ENCODE measurements at regions not wholly inside any gene's neighbourhood (a gene's known extent, or its start where the extent isn't known, plus 50 kb on each side); places are given as distances from the start of the nearest gene placed in this dataset.
"Not testable (repeated sequence)": the region's sequence is repeated elsewhere in the genome, so short reads cannot be mapped to it uniquely, and the experiment has no call there.

DNA sequence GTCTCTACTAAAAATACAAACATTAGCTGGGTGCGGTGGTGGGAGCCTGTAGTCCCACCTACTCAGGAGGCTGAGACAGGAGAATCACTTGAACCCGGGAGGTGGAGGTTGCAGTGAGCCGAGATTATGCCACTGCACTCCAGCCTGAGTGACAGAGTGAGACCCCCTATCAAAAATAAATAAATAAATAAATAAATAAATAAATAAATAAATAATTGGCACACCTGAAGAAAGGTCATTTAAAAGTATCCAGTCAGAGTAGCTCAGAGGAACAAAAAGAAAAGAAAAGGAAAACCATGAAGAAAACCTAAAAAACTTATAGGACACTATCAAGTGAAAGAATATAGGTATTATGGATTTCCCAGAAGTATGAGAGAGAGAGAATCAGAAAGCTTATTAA, 330.1 kb upstream of the AR start:
- DNase-seq (ENCODE audit: extremely low read depth, low read depth), result not testable (repeated sequence)

- no peak for DNase-seq (ENCODE audit: extremely low read depth, low read depth)
These were observed 335.9 kb upstream of the AR start for GRCh38 chrX:67207912-67208311.

- no peak for DNase-seq (ENCODE audit: extremely low read depth, low read depth)
These were observed 384.4 kb upstream of the AR start for GRCh38 chrX:67159437-67159836.

DNA sequence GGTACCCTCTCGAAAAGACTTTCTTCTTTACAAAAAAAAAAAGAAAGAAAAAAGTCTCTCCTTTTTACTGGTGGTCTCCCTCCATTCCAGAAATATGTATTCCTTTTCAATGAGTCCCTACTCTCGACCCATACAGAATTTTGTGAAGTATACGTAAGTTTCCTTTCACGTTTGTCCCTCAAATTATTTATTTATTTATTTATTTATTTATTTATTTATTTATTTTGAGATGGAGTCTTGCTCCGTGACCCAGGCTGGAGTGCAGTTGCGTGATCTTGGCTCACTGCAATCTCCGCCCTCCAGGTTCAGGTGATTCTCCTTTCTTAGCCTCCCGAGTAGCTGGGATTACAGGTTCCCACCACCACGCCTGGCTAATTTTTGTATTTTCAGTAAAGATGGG, 429.2 kb upstream of the AR start:
- DNase-seq (ENCODE audit: extremely low read depth, low read depth), result no peak

DNA sequence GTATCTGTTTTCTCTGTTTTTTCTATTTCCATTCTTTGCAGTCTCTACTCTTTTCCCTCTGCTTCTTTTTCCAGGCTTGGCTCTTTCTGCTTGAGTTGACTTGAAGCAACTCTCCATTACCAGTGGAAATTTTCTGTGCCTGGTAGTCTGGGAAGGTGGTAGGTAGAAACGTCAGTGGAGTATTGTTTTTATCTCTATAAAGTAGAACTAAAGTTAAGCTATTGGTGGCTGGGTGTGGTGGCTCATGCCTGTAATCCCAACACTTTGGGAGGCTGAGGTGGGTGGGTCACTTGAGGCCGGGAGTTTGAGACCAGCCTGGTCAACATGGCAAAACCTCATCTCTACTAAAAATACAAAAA, 438.1 kb upstream of the AR start:
- no peak for DNase-seq (ENCODE audit: extremely low read depth, low read depth)

- no peak for DNase-seq (ENCODE audit: extremely low read depth, low read depth)
These were observed 438.7 kb upstream of the AR start for GRCh38 chrX:67104982-67105757.

GRCh38 chrX:67100031-67100884, 443.6 kb upstream of the AR start:
- DNase-seq (ENCODE audit: extremely low read depth, low read depth), result no peak

- no peak for DNase-seq (ENCODE audit: extremely low read depth, low read depth)
These were observed 449.8 kb upstream of the AR start for GRCh38 chrX:67094061-67094460.

GRCh38 chrX:67050760-67051159, 411.9 kb upstream of the EDA2R start:
- DNase-seq (ENCODE audit: extremely low read depth, low read depth), result no peak

DNA sequence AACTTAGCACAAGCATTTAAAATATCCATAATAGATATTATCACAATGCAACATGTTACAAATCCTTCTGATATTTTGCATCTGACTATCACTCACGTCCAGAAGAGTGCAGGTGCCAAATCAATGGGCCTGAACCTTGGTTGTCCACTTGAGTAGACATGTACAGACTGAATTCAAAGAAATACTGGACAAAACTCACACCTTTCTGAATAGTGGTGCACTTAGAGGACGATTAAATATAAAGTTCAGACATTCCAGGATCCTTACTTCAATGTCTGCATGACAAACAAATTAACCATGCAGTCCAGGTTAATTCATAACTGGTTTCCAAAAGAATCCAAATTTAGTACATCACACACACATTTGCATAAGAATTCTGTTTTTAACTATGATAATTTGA, 406.0 kb upstream of the EDA2R start:
- no peak for DNase-seq (ENCODE audit: extremely low read depth, low read depth)

DNA sequence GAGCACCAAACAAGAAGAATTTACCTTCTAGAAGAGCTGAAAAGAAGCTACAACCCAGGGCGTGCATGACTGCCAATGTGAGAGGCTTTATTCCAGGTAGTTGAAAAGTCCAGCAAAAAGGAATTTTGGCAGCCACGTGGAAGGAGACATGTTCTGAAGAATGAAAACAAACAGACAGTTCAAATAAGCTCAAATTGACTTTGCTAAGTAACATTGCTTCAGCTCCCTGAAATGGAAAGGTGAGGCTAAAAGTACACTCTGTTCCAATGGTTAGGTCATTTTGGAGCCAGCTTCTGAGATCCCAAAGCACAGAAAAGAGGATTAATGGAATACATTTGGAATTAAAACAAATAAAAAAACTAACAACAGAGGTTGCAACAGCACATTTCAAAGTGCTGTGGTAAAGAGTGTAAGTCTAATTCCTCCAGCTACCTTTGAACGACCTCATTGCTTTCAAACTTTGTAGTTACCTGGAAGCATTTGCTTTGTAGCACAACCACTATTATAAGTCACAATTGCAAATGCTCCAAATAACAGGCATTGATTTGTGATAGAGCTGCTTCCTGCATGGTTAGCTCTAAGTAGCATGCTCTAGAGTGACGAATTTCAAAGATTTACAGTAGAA, 405.3 kb upstream of the EDA2R start:
- DNase-seq (ENCODE audit: extremely low read depth, low read depth), result no peak

DNA sequence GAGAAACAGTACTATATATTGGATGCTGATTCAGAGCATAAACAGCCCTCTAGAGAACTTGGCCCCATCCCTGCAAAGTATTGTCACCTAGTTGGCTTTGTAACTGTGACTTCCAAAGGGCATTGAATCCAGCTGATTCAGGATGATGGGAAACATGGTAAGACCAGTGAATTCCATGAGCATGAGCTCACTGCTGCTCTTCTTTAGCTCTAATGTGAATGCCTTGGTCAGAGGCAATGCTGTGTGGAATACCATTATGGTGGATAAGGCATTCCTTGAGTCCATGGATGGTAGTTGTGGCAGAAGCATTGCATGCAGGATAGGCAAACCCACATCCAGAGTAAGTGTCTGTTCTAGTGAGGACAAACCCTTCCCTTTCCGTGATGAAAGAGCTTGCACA, 365.6 kb upstream of the EDA2R start:
- DNase-seq (ENCODE audit: extremely low read depth, low read depth), result no peak

- DNase-seq (ENCODE audit: extremely low read depth, low read depth), result no peak
These were observed 355.9 kb upstream of the EDA2R start for GRCh38 chrX:66994729-66995128.

- DNase-seq (ENCODE audit: extremely low read depth, low read depth), result not testable (repeated sequence)
These were observed 353.2 kb upstream of the EDA2R start for GRCh38 chrX:66992077-66992476.

DNA sequence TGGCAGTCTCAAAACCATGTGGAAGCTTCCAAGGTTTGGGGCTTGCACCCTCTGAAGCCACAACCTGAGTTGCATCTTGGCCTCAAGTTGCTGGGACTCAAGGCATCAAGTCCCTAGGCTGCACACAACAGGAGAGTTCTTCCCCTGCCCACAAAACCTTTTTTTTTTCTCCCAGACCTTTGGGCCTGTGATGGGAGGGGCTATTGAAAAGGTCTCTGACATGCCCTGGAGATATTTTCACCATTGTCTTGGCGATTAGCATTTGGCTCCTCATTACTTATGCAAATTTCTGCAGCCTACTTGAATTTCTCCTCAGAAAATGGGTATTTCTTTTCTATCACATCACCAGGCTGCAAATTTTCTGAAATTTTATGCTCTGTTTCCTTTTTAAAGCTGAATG, 349.5 kb upstream of the EDA2R start:
- no peak for DNase-seq (ENCODE audit: extremely low read depth, low read depth)

GRCh38 chrX:66961665-66962064, 322.8 kb upstream of the EDA2R start:
- no peak for DNase-seq (ENCODE audit: extremely low read depth, low read depth)

- DNase-seq (ENCODE audit: extremely low read depth, low read depth), result no peak
These were observed 292.8 kb upstream of the EDA2R start for GRCh38 chrX:66931713-66932112.

GRCh38 chrX:66930516-66930915, 291.6 kb upstream of the EDA2R start:
- not testable (repeated sequence) for DNase-seq (ENCODE audit: extremely low read depth, low read depth)

DNA sequence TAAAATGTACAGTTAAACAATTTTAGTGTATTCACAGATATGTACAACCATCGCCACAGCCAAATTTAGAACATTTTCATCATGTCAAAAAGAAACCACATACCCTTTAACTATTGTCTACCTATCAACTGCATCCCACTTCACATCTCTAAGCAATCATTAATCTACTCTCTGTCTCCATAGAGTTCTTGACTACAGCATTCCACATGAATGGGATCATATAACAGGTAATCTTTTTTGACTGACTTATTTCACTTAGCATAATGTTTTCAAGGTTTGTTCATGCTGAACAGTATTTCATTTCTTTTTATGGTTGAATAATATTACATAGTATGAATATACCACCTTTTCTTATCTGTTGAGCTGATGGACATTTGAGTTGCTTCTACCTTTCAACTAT, 281.4 kb upstream of the EDA2R start:
- DNase-seq (ENCODE audit: extremely low read depth, low read depth), result no peak

- DNase-seq (ENCODE audit: extremely low read depth, low read depth), result no peak
These were observed 280.5 kb upstream of the EDA2R start for GRCh38 chrX:66919280-66919832.

DNA sequence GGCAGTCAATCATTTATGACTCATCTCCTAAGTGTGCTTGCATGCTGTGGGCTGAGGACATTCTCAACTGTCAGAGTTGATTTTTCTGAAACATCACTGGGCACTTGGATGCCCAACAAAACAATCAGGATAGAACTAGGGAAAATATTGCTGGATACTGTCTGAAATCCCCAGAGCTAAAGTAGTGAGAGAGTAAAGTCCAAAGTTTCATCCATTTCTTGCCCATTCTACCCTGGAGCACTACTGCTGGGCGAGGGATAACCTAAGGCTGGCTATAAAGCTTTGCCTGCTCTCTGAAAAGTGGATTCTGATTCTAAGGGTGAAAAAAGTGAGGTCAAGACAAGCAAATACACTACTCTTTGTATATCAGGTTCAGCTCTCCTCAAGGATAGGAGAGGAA, 279.6 kb upstream of the EDA2R start:
- no peak for DNase-seq (ENCODE audit: extremely low read depth, low read depth)

Measured in NCI-H460 (cell line).